Cardiac fibroblast (primary cell): ENCODE measurements at regions not wholly inside any gene's neighbourhood (a gene's known extent, or its start where the extent isn't known, plus 50 kb on each side); places are given as distances from the start of the nearest gene placed in this dataset.

Experiments
- DNase-seq, 2 donors: peaks; one replicate each; pipeline versions ENCODE4 v3.0.0 to v3.0.0-alpha.2; 2010; ENCODE audit warnings: low read depth in 2 of 2
- H3K4me3 ChIP-seq, 2 donors: replicated peaks in 1 of 2; 1 replicate in 1 of 2; 2 replicates in 1 of 2; pipeline ENCODE4 v1.5.1; 2011; ENCODE audit warnings: low read depth in 2 of 2, low read length in 2 of 2, mild to moderate bottlenecking in 2 of 2, moderate library complexity in 1 of 2
- CTCF ChIP-seq: IDR thresholded peaks from one replicate; pipeline ENCODE4 v1.5.1; 2011; ENCODE audit warnings: low read depth, mild to moderate bottlenecking, low read length, inconsistent platforms

GRCh38 chr13:75137911-75138571, 343.9 kb downstream of the TBC1D4 start:
- no peak overlapping the region for H3K4me3 ChIP-seq
- peak; percentile 12 to 25 for DNase-seq
- TF ChIP-seq CTCF, result no peak

- DNase-seq, result peak in 1 of 2 donors; percentile 33
- no peak overlapping the region for H3K4me3 ChIP-seq
- no peak for TF ChIP-seq CTCF
These were observed 345.8 kb downstream of the TBC1D4 start for GRCh38 chr13:75136151-75136550.

GRCh38 chr13:75135325-75135825, 346.6 kb downstream of the TBC1D4 start:
- H3K4me3 ChIP-seq, result no peak overlapping the region
- TF ChIP-seq CTCF, result no peak
- DNase-seq, result peak; percentile 91 to 99

GRCh38 chr13:75132701-75133695, 349.0 kb downstream of the TBC1D4 start:
- TF ChIP-seq CTCF, result no peak
- DNase-seq, result no peak
- no peak overlapping the region for H3K4me3 ChIP-seq

GRCh38 chr13:75129331-75129730, 352.6 kb downstream of the TBC1D4 start:
- DNase-seq, result no peak
- no peak for TF ChIP-seq CTCF
- H3K4me3 ChIP-seq, result no peak overlapping the region

- DNase-seq, result no peak
- H3K4me3 ChIP-seq, result no peak overlapping the region
- TF ChIP-seq CTCF, result no peak
These were observed 357.6 kb downstream of the TBC1D4 start for GRCh38 chr13:75124415-75124814.
